HFFc6 (cell line): ENCODE measurements at regions not wholly inside any gene's neighbourhood (a gene's known extent, or its start where the extent isn't known, plus 50 kb on each side); places are given as distances from the start of the nearest gene placed in this dataset.

Experiments
- DNase-seq: peaks from one replicate; pipeline ENCODE4 v3.0.0-alpha.2; 2018
- H3K27ac Mint-ChIP-seq: 2 replicates; pipeline ENCODE4 v1.8.0; 2020; ENCODE audit warnings: mild to moderate bottlenecking, mixed read lengths
- H3K27me3 Mint-ChIP-seq: 2 replicates; pipeline ENCODE4 v1.8.0; 2021; ENCODE audit warnings: mild to moderate bottlenecking, moderate library complexity, mixed read lengths; ENCODE audit not compliant: insufficient read depth
- H3K36me3 Mint-ChIP-seq: 2 replicates; pipeline ENCODE4 v1.8.0; 2021; ENCODE audit warnings: low read depth, mixed read lengths
- H3K4me1 Mint-ChIP-seq: 2 replicates; pipeline ENCODE4 v1.8.0; 2020; ENCODE audit warnings: low read depth, mixed read lengths
- H3K4me3 Mint-ChIP-seq: 2 replicates; pipeline ENCODE4 v1.8.0; 2020; ENCODE audit warnings: mild to moderate bottlenecking, moderate library complexity, mixed read lengths
- H3K9me3 Mint-ChIP-seq: 2 replicates; pipeline ENCODE4 v1.8.0; 2020; ENCODE audit warnings: mild to moderate bottlenecking, mixed read lengths
- TF ChIP-seq, protein P1 (sequence below): fragments of 200-600 bp; sonication (generic); IDR thresholded peaks from 2 replicates; pipeline ENCODE4 v1.5.0; 2021; ENCODE audit warnings: antibody characterized with exemption, mild to moderate bottlenecking

DNA sequence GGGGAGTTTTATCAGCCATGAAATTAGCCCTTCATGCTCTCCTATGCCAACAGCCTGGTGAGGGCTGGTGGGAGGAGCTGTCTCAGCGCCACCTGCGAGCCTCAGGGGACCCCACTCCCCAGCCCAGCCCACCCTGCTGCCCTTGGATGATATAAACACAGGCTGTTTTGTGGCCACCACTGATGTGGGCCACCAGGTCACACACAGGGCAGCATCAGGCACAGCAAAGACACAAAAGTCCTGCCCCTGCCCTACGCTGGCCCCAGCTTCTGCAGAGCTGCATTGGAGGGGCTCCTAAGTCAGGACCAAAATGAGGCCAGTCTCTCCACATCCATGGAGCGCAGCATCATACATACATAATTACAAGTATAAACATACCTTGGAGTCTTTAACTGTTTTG lies 110.6 kb upstream of the TEX51 start:
- Mint-ChIP-seq H3K27ac (no peak overlapping the region), H3K36me3 (no peaks in the 10 kb centered on the region), H3K9me3 (no peaks in the 10 kb centered on the region), H3K27me3 (peaks cover 9% of the 10 kb centered on the region), H3K4me3 (no peak overlapping the region), H3K4me1 (no peaks in the 10 kb centered on the region)
- TF ChIP-seq, protein P1, sequence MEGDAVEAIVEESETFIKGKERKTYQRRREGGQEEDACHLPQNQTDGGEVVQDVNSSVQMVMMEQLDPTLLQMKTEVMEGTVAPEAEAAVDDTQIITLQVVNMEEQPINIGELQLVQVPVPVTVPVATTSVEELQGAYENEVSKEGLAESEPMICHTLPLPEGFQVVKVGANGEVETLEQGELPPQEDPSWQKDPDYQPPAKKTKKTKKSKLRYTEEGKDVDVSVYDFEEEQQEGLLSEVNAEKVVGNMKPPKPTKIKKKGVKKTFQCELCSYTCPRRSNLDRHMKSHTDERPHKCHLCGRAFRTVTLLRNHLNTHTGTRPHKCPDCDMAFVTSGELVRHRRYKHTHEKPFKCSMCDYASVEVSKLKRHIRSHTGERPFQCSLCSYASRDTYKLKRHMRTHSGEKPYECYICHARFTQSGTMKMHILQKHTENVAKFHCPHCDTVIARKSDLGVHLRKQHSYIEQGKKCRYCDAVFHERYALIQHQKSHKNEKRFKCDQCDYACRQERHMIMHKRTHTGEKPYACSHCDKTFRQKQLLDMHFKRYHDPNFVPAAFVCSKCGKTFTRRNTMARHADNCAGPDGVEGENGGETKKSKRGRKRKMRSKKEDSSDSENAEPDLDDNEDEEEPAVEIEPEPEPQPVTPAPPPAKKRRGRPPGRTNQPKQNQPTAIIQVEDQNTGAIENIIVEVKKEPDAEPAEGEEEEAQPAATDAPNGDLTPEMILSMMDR = no peak
- no peak for DNase-seq

DNA sequence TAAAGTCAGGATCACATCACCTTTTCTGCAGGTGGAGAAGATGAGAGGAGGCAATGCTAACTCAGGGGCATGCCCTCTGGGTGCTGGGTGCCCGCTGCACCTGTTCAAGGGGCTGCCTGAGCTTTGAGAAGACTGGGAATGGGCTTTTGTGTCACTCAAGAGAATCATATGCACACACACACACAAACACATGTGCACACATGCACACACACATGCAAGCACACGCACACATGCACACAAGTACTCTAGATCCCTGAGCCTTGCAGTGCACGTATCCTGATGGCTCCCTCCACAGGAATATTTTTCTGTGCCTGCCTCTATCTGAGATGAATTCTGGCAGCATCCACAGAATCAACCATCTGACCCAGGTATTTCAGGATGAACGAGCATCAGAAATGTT lies 110.0 kb upstream of the TEX51 start:
- H3K4me1 Mint-ChIP-seq = no peaks in the 10 kb centered on the region
- DNase-seq = no peak
- no peaks in the 10 kb centered on the region for H3K9me3 Mint-ChIP-seq
- no peak overlapping the region for H3K27ac Mint-ChIP-seq
- H3K27me3 Mint-ChIP-seq = peaks cover 13% of the 10 kb centered on the region
- TF ChIP-seq, protein P1 = no peak
- no peak overlapping the region for H3K4me3 Mint-ChIP-seq
- H3K36me3 Mint-ChIP-seq = no peaks in the 10 kb centered on the region

DNA sequence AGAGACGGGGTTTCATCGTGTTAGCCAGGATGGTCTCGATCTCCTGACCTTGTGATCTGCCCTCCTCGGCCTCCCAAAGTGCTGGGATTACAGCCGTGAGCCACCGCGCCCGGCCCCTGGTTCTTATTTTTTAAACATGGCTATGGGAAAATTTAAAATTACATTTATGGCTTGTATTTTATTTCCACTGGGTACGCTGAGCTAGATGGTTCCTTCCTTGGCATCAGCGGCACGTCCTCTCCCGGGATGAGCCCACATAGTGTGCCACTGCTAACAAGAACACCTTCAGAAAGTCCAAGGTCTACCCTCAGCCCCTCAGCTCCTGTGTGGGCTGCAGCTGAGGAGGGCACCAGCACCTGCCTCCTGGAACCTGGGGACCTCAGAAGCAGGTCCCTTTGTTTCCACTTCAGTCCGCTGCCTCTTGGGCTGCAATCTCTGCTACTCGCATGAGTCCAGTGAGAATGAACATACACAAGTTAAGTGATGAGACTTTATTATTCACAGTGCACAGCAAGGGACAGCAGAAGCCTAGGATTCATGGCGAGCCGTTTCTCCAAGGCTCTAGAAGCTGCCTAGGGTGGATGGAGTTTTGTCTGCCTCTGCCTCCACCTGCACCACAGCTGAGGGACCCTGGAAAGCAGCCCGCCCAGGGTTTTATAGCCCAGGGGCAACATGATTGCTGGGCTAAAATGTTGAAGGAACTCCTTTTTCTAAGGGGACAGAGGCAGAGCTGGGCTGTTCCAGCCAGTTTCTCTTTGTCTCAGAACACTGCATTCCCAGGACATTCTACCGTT lies 107.5 kb upstream of the TEX51 start:
- TF ChIP-seq, protein P1 = no peak
- Mint-ChIP-seq H3K27me3 (peaks cover 17% of the 10 kb centered on the region), H3K9me3 (no peaks in the 10 kb centered on the region), H3K4me1 (no peaks in the 10 kb centered on the region), H3K27ac (no peak overlapping the region), H3K36me3 (no peaks in the 10 kb centered on the region), H3K4me3 (no peak overlapping the region)
- no peak for DNase-seq

GRCh38 chr2:126792186-126792585 lies 106.5 kb upstream of the TEX51 start:
- Mint-ChIP-seq H3K4me1 (no peaks in the 10 kb centered on the region), H3K27me3 (peaks cover 17% of the 10 kb centered on the region), H3K36me3 (no peaks in the 10 kb centered on the region), H3K27ac (no peak overlapping the region), H3K9me3 (no peaks in the 10 kb centered on the region), H3K4me3 (no peak overlapping the region)
- TF ChIP-seq, protein P1 = no peak
- DNase-seq = no peak

DNA sequence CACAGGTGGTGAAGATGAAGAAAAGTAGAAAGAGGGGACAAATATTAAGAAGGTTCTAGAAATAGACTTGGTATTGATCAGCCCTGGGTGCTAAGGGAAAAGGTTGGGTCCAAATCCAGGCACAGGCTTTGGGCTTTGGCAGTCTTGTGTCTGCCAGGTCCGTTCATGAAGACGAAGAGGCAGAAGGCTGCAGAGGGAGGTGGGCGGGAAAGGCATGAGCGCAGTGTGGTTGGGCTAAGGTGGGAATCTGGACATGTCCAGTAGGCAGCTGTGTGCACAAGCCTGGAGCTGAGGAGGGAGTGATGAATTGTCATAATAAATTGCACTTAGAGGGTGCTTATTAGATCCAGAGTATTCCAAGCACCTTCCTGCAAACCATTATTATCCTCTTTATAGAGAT lies 105.7 kb upstream of the TEX51 start:
- H3K9me3 Mint-ChIP-seq = no peaks in the 10 kb centered on the region
- no peak overlapping the region for H3K4me3 Mint-ChIP-seq
- TF ChIP-seq, protein P1 = no peak
- H3K36me3 Mint-ChIP-seq = no peaks in the 10 kb centered on the region
- H3K27ac Mint-ChIP-seq = no peak overlapping the region
- no peaks in the 10 kb centered on the region for H3K4me1 Mint-ChIP-seq
- DNase-seq = no peak
- peaks cover 15% of the 10 kb centered on the region; the same call in 1 of the 2 replicates for H3K27me3 Mint-ChIP-seq
